Neural cell (in vitro differentiated cells): ENCODE measurements at regions not wholly inside any gene's neighbourhood (a gene's known extent, or its start where the extent isn't known, plus 50 kb on each side); places are given as distances from the start of the nearest gene placed in this dataset.

Experiments
- H2AFZ ChIP-seq: fragments of 200-600, 300-800 bp; sonication (generic), shearing (Covaris generic); 2 replicates; pipeline ENCODE4 v1.6.0; 2014; ENCODE audit warnings: low read depth, mild to moderate bottlenecking, antibody characterized with exemption, low read length, moderate library complexity
- H3F3A ChIP-seq: fragments of 200-600 bp; shearing (Covaris generic); 2 replicates; pipeline ENCODE4 v1.6.1; 2016; ENCODE audit warnings: mild to moderate bottlenecking, moderate library complexity, mixed read lengths, antibody characterized with exemption, low read length; ENCODE audit not compliant: insufficient read depth, poor library complexity, severe bottlenecking
- H3K27ac ChIP-seq: fragments of 200-600, 300-800 bp; sonication (generic), shearing (Covaris generic); 2 replicates; pipeline ENCODE4 v1.5.1; 2014; ENCODE audit warnings: mild to moderate bottlenecking, low read length, moderate library complexity
- H3K27me3 ChIP-seq: fragments of 300-800, 200-600 bp; sonication (generic), shearing (Covaris generic); 2 replicates; pipeline ENCODE4 v1.6.0; 2014; ENCODE audit warnings: mild to moderate bottlenecking, low read depth, low read length, moderate library complexity; ENCODE audit not compliant: insufficient read depth
- H3K36me3 ChIP-seq: fragments of 300-800, 200-600 bp; sonication (generic), shearing (Covaris generic); 2 replicates; pipeline ENCODE4 v1.5.1; 2014; ENCODE audit warnings: mild to moderate bottlenecking, antibody characterized with exemption, low read length, moderate library complexity; ENCODE audit not compliant: insufficient read depth
- H3K4me2 ChIP-seq: fragments of 300-800, 200-600 bp; sonication (generic), shearing (Covaris generic); 2 replicates; pipeline ENCODE4 v1.6.0; 2014; ENCODE audit warnings: mild to moderate bottlenecking, low read length
- H3K4me3 ChIP-seq: fragments of 300-800, 200-600 bp; sonication (generic), shearing (Covaris generic); 2 replicates; pipeline ENCODE4 v1.5.1; 2014; ENCODE audit warnings: mild to moderate bottlenecking, low read length, moderate library complexity
- H3K79me2 ChIP-seq: fragments of 200-600 bp; shearing (Covaris generic); replicated peaks from 2 replicates; pipeline ENCODE4 v1.6.0; 2014; ENCODE audit warnings: mild to moderate bottlenecking, low read length, moderate library complexity; ENCODE audit not compliant: insufficient read depth
- H3K9ac ChIP-seq: fragments of 300-800, 200-600 bp; sonication (generic), shearing (Covaris generic); 2 replicates; pipeline ENCODE4 v1.6.1; 2016; ENCODE audit warnings: mild to moderate bottlenecking, low read length, mixed read lengths
- H3K9me2 ChIP-seq: fragments of 200-600 bp; shearing (Covaris generic); 2 replicates; pipeline ENCODE4 v1.6.1; 2016; ENCODE audit warnings: mild to moderate bottlenecking, low read length, mixed read lengths; ENCODE audit not compliant: insufficient read depth
- H3K9me3 ChIP-seq: fragments of 200-600, 300-800 bp; sonication (generic), shearing (Covaris generic); 2 replicates; pipeline ENCODE4 v1.6.1; 2016; ENCODE audit warnings: mild to moderate bottlenecking, mixed run types, low read length, moderate library complexity, mixed read lengths
- H4K20me1 ChIP-seq: fragments of 200-600 bp; shearing (Covaris generic); 2 replicates; pipeline ENCODE4 v1.6.1; 2016; ENCODE audit warnings: mild to moderate bottlenecking, mixed run types; ENCODE audit not compliant: insufficient read depth
- CTCF ChIP-seq: fragments of 450-650 bp; IDR thresholded peaks from 2 replicates; pipeline ENCODE4 v1.5.1; 2014; ENCODE audit warnings: antibody characterized with exemption, mild to moderate bottlenecking, moderate library complexity; ENCODE audit not compliant: poor library complexity, severe bottlenecking
- EP300 ChIP-seq: fragments of 450-650 bp; conservative IDR thresholded peaks from 2 replicates; pipeline ENCODE4 v1.6.1; 2014; ENCODE audit warnings: antibody characterized with exemption, mild to moderate bottlenecking, moderate library complexity; ENCODE audit not compliant: poor library complexity, severe bottlenecking
- EZH2 ChIP-seq: fragments of 200-600, 300-800 bp; shearing (Covaris generic), sonication (generic); IDR thresholded peaks from 2 replicates; pipeline ENCODE4 v1.6.1; 2014; ENCODE audit warnings: antibody characterized with exemption, low read length, borderline replicate concordance, mild to moderate bottlenecking; ENCODE audit not compliant: insufficient read depth, poor library complexity, severe bottlenecking
- MXI1 ChIP-seq: fragments of 450-650 bp; conservative IDR thresholded peaks from 2 replicates; pipeline ENCODE4 v1.6.1; 2014; ENCODE audit warnings: antibody characterized with exemption, mild to moderate bottlenecking; ENCODE audit not compliant: poor library complexity, severe bottlenecking
- POLR2AphosphoS5 ChIP-seq: IDR thresholded peaks from 2 replicates; pipeline ENCODE4 v1.6.1; 2012
- RAD21 ChIP-seq: fragments of 450-650 bp; conservative IDR thresholded peaks from 2 replicates; pipeline ENCODE4 v1.6.1; 2014; ENCODE audit warnings: antibody characterized with exemption, mild to moderate bottlenecking, moderate library complexity
- SMC3 ChIP-seq: fragments of 450-650 bp; conservative IDR thresholded peaks from 2 replicates; pipeline ENCODE4 v1.6.1; 2014; ENCODE audit warnings: antibody characterized with exemption, mild to moderate bottlenecking, moderate library complexity; ENCODE audit not compliant: poor library complexity
- TAF1 ChIP-seq: IDR thresholded peaks from 2 replicates; pipeline ENCODE4 v1.6.1; 2012; ENCODE audit warnings: low read depth
- TF ChIP-seq, protein P1 (sequence below): IDR thresholded peaks from 2 replicates; pipeline ENCODE4 v1.6.1; 2012; ENCODE audit warnings: borderline replicate concordance

- Histone ChIP-seq H3F3A (no peaks in the 10 kb centered on the region), H3K36me3 (no peaks in the 10 kb centered on the region), H3K27ac (no peak overlapping the region), H3K9me3 (no peaks in the 10 kb centered on the region), H3K27me3 (no peaks in the 10 kb centered on the region), H4K20me1 (no peaks in the 10 kb centered on the region), H3K9ac (no peak overlapping the region), H2AFZ (no peak overlapping the region), H3K9me2 (no peaks in the 10 kb centered on the region), H3K4me2 (no peak overlapping the region), H3K4me3 (no peak overlapping the region), H3K79me2 (no peaks in the 10 kb centered on the region)
- TF ChIP-seq, protein P1, sequence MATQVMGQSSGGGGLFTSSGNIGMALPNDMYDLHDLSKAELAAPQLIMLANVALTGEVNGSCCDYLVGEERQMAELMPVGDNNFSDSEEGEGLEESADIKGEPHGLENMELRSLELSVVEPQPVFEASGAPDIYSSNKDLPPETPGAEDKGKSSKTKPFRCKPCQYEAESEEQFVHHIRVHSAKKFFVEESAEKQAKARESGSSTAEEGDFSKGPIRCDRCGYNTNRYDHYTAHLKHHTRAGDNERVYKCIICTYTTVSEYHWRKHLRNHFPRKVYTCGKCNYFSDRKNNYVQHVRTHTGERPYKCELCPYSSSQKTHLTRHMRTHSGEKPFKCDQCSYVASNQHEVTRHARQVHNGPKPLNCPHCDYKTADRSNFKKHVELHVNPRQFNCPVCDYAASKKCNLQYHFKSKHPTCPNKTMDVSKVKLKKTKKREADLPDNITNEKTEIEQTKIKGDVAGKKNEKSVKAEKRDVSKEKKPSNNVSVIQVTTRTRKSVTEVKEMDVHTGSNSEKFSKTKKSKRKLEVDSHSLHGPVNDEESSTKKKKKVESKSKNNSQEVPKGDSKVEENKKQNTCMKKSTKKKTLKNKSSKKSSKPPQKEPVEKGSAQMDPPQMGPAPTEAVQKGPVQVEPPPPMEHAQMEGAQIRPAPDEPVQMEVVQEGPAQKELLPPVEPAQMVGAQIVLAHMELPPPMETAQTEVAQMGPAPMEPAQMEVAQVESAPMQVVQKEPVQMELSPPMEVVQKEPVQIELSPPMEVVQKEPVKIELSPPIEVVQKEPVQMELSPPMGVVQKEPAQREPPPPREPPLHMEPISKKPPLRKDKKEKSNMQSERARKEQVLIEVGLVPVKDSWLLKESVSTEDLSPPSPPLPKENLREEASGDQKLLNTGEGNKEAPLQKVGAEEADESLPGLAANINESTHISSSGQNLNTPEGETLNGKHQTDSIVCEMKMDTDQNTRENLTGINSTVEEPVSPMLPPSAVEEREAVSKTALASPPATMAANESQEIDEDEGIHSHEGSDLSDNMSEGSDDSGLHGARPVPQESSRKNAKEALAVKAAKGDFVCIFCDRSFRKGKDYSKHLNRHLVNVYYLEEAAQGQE: no peak
- TF ChIP-seq TAF1 (no peak), POLR2AphosphoS5 (no peak), EZH2 (no peak), MXI1 (no peak), CTCF (no peak), EP300 (no peak), SMC3 (no peak), RAD21 (no peak)
Observed at GRCh38 chr16:6160871-6161270, 1063.3 kb upstream of the EEF2KMT start.

DNA sequence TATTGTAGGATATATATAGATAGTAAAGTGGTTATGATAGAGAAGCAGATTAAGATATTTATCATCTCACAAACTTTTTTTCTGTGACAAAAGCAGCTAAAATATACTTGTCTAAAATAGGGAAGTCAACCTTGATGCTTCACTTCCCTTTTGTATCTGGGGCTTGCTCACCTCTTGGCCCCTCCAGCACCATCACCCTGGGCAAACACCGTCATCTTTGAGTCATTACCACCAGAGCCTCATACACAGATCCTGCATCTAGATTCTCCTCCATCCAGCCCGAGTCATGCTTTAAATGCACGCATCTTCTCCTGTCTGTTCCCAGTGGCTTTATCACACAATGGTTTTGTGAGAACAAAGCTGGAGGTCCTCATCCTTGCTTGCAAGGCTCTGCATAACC, 1062.7 kb upstream of the EEF2KMT start:
- H3K4me2 ChIP-seq: no peak overlapping the region
- TF ChIP-seq CTCF (no peak), MXI1 (no peak), POLR2AphosphoS5 (no peak), TAF1 (no peak)
- TF ChIP-seq, protein P1: no peak
- H3F3A ChIP-seq: no peaks in the 10 kb centered on the region
- no peak overlapping the region for H3K27ac ChIP-seq
- H3K9me3 ChIP-seq: no peaks in the 10 kb centered on the region
- no peaks in the 10 kb centered on the region for H3K9me2 ChIP-seq
- H3K4me3 ChIP-seq: no peak overlapping the region
- H4K20me1 ChIP-seq: no peaks in the 10 kb centered on the region
- H3K79me2 ChIP-seq: no peaks in the 10 kb centered on the region
- H3K27me3 ChIP-seq: no peaks in the 10 kb centered on the region
- H3K36me3 ChIP-seq: no peaks in the 10 kb centered on the region
- H2AFZ ChIP-seq: no peak overlapping the region
- H3K9ac ChIP-seq: no peak overlapping the region
